ENCODE measurements at regions not wholly inside any gene's neighbourhood (a gene's known extent, or its start where the extent isn't known, plus 50 kb on each side); places are given as distances from the start of the nearest gene placed in this dataset.

DNA sequence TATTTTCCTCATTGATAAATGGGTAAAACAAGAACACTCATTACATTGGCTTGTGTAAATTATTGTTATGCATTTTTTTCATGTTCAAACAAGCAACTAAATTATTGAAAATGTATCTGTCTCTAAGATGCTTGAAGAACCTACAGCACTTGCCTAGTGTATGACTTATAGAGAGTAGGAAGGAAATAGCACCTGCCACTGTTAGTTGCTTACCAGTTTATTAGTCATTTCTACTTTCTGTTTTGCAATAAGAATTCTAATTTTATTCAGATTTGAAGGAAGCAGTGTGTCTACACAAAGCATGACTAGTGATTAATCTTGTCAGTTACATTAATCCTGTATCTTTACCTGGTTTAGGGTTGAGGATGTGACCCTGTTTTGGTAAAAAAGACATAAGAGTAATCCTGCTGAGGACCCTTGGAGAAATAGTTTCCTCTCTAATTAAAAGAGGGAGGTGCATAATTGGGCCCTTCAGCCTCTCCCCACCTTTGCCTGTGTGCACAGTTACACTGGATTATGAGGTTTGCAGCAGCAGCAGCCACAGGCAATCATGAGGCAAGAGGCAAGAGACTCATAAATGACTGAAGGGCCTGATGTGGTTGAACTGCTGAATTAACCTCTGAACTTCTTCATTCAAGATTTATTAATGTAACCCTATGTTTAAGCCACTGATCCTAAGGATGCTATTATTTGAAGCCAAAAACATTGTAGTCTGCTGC is 1202.1 kb downstream of the ADGRL3 start:
- Histone ChIP-seq H2BK5ac (ENCODE audit: low read depth, low read length, poor library complexity, severe bottlenecking) (no peak overlapping the region), H2BK15ac (ENCODE audit: low read depth, low read length) (no peak overlapping the region), H2AK9ac (replicated peaks; ENCODE audit: low read depth, low read length, poor library complexity) (no peak overlapping the region), H3K36me3 (ENCODE audit: control insufficient read depth, insufficient read depth, low read length) (no peaks in the 10 kb centered on the region), H3K14ac (replicated peaks; ENCODE audit: low read depth, low read length) (no peak overlapping the region), H3K9ac (ENCODE audit: low read depth, low read length) (no peak overlapping the region), H2BK120ac (ENCODE audit: low read depth, low read length) (no peak overlapping the region), H2AK5ac (ENCODE audit: low read depth, low read length) (no peak overlapping the region), H3K27ac (ENCODE audit: insufficient read depth, low read length) (no peak overlapping the region), H3K23ac (ENCODE audit: low read depth, low read length) (no peak overlapping the region), H3K9me3 (ENCODE audit: control insufficient read depth, insufficient read depth, low read length) (peaks cover 4% of the 10 kb centered on the region), H4K8ac (ENCODE audit: low read depth in 2 of 2, low read length in 2 of 2) (no peak overlapping the region), H3K9me1 (ENCODE audit: insufficient read depth, low read length) (no peaks in the 10 kb centered on the region), H3K79me1 (ENCODE audit: low read depth in 1 of 2, low read length in 2 of 2) (no peaks in the 10 kb centered on the region), H3K4me2 (ENCODE audit: low read depth, low read length) (no peak overlapping the region), H2AFZ (replicated peaks; ENCODE audit: low read length, poor library complexity) (no peak overlapping the region), H2BK20ac (ENCODE audit: low read depth, low read length) (no peak overlapping the region), H4K5ac (ENCODE audit: low read depth, low read length) (no peak overlapping the region), H3K18ac (ENCODE audit: low read depth, low read length) (no peak overlapping the region), H4K91ac (ENCODE audit: insufficient read depth, low read depth, low read length) (no peak overlapping the region), H3K56ac (ENCODE audit: extremely low read depth, insufficient read depth, low read length) (no peak overlapping the region), H3K4me1 (ENCODE audit: control insufficient read depth, insufficient read depth, low read length) (no peaks in the 10 kb centered on the region), H3K4me3 (ENCODE audit: insufficient read depth, low read depth, low read length) (no peak overlapping the region), H3K4ac (ENCODE audit: low read depth, low read length) (no peak overlapping the region), H3K27me3 (ENCODE audit: control insufficient read depth, insufficient read depth, low read length) (no peaks in the 10 kb centered on the region), H4K20me1 (ENCODE audit: insufficient read depth, low read length) (no peaks in the 10 kb centered on the region)
- in situ Hi-C loops (cut with MboI; ENCODE audit: low sequenced_read_pairs) (no loop called here), dilution Hi-C loops (cut with HindIII; ENCODE audit: low sequenced_read_pairs, unreplicated experiment) (no loop called here), intact Hi-C loops (cut with micrococcal nuclease) (no loop called here)
- no peak for DNase-seq
- no TSS peak for BruUV-seq (replicated peaks)
- CTCF ChIA-PET = no interaction called here
- POLR2A ChIA-PET (ENCODE audit: unreplicated experiment) = no interaction called here
- no peak for ATAC-seq (ENCODE audit: low read depth)
- TF ChIP-seq NFE2L2 (IDR thresholded peaks at IDR 0.05; ENCODE audit: low read depth, low read length) (no peak), MXI1 (IDR thresholded peaks at IDR 0.05; ENCODE audit: borderline replicate concordance, low read depth, low read length) (no peak), RFX5 (IDR thresholded peaks at IDR 0.05; ENCODE audit: low read depth, low read length) (no peak), FOS (IDR thresholded peaks at IDR 0.05; ENCODE audit: low read depth, low read length) (no peak), POLR2A (IDR thresholded peaks at IDR 0.05; ENCODE audit: low read depth, low read length) (no peak), CEBPB (IDR thresholded peaks at IDR 0.05; ENCODE audit: low read depth, low read length) (no peak), SMC3 (IDR thresholded peaks at IDR 0.05; ENCODE audit: low read depth, low read length) (no peak), CHD1 (IDR thresholded peaks at IDR 0.05; ENCODE audit: low read depth, low read length) (no peak), MAZ (IDR thresholded peaks at IDR 0.05; ENCODE audit: borderline replicate concordance, low read depth, low read length) (no peak), BHLHE40 (IDR thresholded peaks at IDR 0.05; ENCODE audit: low read depth, low read length) (no peak), RCOR1 (IDR thresholded peaks at IDR 0.05; ENCODE audit: insufficient replicate concordance, low read length) (no peak), RAD21 (IDR thresholded peaks at IDR 0.05; ENCODE audit: low read length) (no peak), MAFK (IDR thresholded peaks at IDR 0.05; ENCODE audit: low read depth, low read length) (no peak)
- TF ChIP-seq, protein P1, sequence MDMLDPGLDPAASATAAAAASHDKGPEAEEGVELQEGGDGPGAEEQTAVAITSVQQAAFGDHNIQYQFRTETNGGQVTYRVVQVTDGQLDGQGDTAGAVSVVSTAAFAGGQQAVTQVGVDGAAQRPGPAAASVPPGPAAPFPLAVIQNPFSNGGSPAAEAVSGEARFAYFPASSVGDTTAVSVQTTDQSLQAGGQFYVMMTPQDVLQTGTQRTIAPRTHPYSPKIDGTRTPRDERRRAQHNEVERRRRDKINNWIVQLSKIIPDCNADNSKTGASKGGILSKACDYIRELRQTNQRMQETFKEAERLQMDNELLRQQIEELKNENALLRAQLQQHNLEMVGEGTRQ (IDR thresholded peaks at IDR 0.05; ENCODE audit: low read depth, low read length) = no peak
- TF ChIP-seq, protein P2, sequence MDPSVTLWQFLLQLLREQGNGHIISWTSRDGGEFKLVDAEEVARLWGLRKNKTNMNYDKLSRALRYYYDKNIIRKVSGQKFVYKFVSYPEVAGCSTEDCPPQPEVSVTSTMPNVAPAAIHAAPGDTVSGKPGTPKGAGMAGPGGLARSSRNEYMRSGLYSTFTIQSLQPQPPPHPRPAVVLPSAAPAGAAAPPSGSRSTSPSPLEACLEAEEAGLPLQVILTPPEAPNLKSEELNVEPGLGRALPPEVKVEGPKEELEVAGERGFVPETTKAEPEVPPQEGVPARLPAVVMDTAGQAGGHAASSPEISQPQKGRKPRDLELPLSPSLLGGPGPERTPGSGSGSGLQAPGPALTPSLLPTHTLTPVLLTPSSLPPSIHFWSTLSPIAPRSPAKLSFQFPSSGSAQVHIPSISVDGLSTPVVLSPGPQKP (IDR thresholded peaks at IDR 0.05; ENCODE audit: borderline replicate concordance, low read depth, low read length) = no peak
- TF ChIP-seq, protein P3, sequence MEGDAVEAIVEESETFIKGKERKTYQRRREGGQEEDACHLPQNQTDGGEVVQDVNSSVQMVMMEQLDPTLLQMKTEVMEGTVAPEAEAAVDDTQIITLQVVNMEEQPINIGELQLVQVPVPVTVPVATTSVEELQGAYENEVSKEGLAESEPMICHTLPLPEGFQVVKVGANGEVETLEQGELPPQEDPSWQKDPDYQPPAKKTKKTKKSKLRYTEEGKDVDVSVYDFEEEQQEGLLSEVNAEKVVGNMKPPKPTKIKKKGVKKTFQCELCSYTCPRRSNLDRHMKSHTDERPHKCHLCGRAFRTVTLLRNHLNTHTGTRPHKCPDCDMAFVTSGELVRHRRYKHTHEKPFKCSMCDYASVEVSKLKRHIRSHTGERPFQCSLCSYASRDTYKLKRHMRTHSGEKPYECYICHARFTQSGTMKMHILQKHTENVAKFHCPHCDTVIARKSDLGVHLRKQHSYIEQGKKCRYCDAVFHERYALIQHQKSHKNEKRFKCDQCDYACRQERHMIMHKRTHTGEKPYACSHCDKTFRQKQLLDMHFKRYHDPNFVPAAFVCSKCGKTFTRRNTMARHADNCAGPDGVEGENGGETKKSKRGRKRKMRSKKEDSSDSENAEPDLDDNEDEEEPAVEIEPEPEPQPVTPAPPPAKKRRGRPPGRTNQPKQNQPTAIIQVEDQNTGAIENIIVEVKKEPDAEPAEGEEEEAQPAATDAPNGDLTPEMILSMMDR (conservative IDR thresholded peaks at IDR 0.05; ENCODE audit: low read depth, low read length) = no peak

All from IMR-90 (cell line).